ENCODE measurements at regions not wholly inside any gene's neighbourhood (a gene's known extent, or its start where the extent isn't known, plus 50 kb on each side); places are given as distances from the start of the nearest gene placed in this dataset.

GRCh38 chr2:180143633-180144337 is 136.7 kb upstream of the CWC22 start:
- TF ChIP-seq CTCF (IDR thresholded peaks at IDR 0.05 in 2 of 3, conservative IDR thresholded peaks at IDR 0.05 in 1 of 3; ENCODE audit: borderline replicate concordance in 1 of 3, insufficient read depth in 1 of 3, low read depth in 2 of 3, low read length in 2 of 3): no peak
- TF ChIP-seq POLR2A (IDR thresholded peaks at IDR 0.05; ENCODE audit: borderline replicate concordance, extremely low read depth, insufficient read depth, insufficient read length): no peak
- no peak for TF ChIP-seq SIN3A (IDR thresholded peaks at IDR 0.05; ENCODE audit: low read depth)
- no peak for TF ChIP-seq SP1 (IDR thresholded peaks at IDR 0.05; ENCODE audit: low read depth)
- no peak for TF ChIP-seq EZH2 (IDR thresholded peaks at IDR 0.05)
